BJ (cell line): ENCODE measurements at regions not wholly inside any gene's neighbourhood (a gene's known extent, or its start where the extent isn't known, plus 50 kb on each side); places are given as distances from the start of the nearest gene placed in this dataset.

ENCODE experiments used
- CTCF ChIA-PET: fragments of 350-600 bp; formaldehyde crosslinking; extraction: SDS; loops from one replicate; lab custom pipeline; 2021; ENCODE audit warnings: antibody characterized with exemption, inconsistent platforms; lab: Yijun Ruan, JAX
- POLR2A ChIA-PET: fragments of 300-600 bp; sonication (Branson Sonifier 250); formaldehyde crosslinking; extraction: SDS; loops from one replicate; lab custom pipeline; 2021; ENCODE audit warnings: antibody characterized with exemption; lab: Charles Lee
- DNase-seq: peaks from one replicate; pipeline ENCODE4 v3.0.0-alpha.2; 2011; ENCODE audit warnings: low read depth
- H3K27me3 ChIP-seq: 2 replicates; pipeline ENCODE4 v1.6.0; 2011; ENCODE audit warnings: low read length; ENCODE audit not compliant: control insufficient read depth, insufficient read depth
- H3K36me3 ChIP-seq: 2 replicates; pipeline ENCODE4 v1.5.1; 2011; ENCODE audit warnings: low read length; ENCODE audit not compliant: control insufficient read depth, insufficient read depth
- H3K4me3 ChIP-seq: 2 replicates; pipeline ENCODE4 v1.5.1; 2011; ENCODE audit warnings: low read depth, mild to moderate bottlenecking, control low read depth, low read length
- TF ChIP-seq, protein P1 (sequence below): IDR thresholded peaks from 2 replicates; pipeline ENCODE4 v1.5.1; 2011; ENCODE audit warnings: low read depth, mild to moderate bottlenecking, control low read depth, inconsistent platforms, low read length, moderate library complexity; ENCODE audit not compliant: insufficient read depth

DNA sequence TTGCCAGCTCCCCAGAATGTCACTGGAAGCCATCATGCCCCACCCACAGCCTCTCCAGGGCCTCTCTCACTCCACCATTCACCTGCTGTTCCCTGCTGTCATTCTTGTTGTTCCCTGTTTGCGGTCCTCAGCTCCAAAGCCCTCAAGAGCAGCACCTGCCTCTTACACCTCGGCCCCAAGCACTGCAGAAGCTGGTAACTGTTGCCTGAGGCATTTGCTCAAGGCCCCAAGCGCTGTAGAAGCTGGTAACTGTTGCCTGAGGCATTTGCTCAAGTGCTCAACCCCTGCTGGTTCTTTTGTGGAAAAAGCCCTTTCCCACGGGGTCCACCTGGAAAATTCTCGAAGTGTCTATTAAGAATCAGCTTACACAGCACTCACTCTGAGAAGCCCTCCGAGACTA lies 78.0 kb downstream of the ARL6IP4 start:
- H3K4me3 ChIP-seq: no peak overlapping the region
- CTCF ChIA-PET: interaction anchor here (1.2 to 1.6 kb wide), 2 partner anchors 16 to 179 kb away, joined by 3 to 8 read pairs; no protein-coding TSS in a partner anchor
- no peaks in the 10 kb centered on the region; the same call in 1 of the 2 replicates for H3K27me3 ChIP-seq
- TF ChIP-seq, protein P1, sequence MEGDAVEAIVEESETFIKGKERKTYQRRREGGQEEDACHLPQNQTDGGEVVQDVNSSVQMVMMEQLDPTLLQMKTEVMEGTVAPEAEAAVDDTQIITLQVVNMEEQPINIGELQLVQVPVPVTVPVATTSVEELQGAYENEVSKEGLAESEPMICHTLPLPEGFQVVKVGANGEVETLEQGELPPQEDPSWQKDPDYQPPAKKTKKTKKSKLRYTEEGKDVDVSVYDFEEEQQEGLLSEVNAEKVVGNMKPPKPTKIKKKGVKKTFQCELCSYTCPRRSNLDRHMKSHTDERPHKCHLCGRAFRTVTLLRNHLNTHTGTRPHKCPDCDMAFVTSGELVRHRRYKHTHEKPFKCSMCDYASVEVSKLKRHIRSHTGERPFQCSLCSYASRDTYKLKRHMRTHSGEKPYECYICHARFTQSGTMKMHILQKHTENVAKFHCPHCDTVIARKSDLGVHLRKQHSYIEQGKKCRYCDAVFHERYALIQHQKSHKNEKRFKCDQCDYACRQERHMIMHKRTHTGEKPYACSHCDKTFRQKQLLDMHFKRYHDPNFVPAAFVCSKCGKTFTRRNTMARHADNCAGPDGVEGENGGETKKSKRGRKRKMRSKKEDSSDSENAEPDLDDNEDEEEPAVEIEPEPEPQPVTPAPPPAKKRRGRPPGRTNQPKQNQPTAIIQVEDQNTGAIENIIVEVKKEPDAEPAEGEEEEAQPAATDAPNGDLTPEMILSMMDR: no peak
- POLR2A ChIA-PET: no interaction called here
- DNase-seq: no peak
- H3K36me3 ChIP-seq: no peaks in the 10 kb centered on the region

DNA sequence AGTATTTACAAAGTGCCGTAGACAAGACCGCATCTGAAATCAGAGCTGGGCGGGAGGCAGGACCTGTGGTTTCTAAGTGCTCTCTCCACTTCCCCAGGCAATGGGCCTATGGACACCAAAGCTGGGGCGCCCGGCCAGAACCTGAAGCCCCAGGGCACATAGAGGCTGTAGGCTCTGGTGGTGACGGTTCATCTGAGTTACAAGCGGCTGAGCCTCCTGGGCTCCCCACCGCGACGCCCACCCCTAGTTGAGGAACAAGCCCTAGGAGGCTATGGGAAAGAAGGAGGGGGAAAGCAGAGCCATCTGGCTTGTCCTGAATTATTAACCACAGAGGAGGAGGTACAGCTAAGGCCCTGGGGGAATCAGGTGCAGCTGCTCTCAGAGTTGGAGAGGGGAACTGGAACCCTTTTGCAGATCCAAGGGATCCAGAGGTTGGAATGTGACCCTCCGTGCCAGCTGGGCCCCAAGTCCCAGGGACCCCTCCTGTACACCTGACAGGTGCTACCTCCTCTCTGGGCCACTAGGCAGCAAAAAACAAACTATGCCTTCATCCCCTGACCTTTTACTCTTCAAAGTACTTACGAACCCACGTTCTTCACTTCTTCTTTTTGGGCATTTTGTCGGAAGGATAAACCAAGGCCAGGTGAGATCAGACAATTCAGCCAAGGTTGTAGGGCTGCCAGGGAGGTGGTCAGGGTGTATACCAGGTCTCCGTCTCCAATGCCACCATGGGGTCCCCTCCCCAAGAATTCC lies 77.2 kb downstream of the ARL6IP4 start:
- no peak overlapping the region for H3K4me3 ChIP-seq
- ChIA-PET CTCF (interaction anchor here (1.2 kb wide), 1 partner anchor 180 kb away, joined by 3 read pairs; no protein-coding TSS in a partner anchor), POLR2A (no interaction called here)
- H3K27me3 ChIP-seq: no peaks in the 10 kb centered on the region; the same call in 1 of the 2 replicates
- no peaks in the 10 kb centered on the region for H3K36me3 ChIP-seq
- TF ChIP-seq, protein P1: no peak
- DNase-seq: no peak

DNA sequence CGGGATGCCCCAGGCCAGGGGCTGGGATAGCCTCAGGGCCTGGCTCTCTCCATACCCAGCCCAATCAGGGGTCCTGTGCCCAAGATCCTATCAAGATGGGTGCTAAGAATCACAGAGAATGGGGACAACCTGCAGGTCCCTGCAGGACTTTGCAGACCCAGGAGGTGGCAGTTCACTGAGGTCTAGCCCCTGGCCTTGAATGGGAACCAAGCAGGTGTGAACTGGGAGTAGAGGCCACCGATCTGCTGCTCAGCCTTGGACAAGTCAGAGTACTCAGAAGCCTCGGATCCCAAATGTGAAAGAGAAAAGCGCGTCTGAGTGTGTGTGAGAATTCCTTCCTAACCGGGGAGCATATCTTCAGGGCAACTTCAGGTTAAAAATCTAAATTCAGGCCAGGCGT lies 76.2 kb downstream of the ARL6IP4 start:
- TF ChIP-seq, protein P1: no peak
- Histone ChIP-seq H3K4me3 (no peak overlapping the region), H3K27me3 (no peaks in the 10 kb centered on the region; the same call in 1 of the 2 replicates), H3K36me3 (no peaks in the 10 kb centered on the region)
- DNase-seq: no peak
- POLR2A ChIA-PET: no interaction called here
- CTCF ChIA-PET: interaction anchor here (2.2 kb wide), 1 partner anchor 12 kb away, joined by 6 read pairs; no protein-coding TSS in a partner anchor

DNA sequence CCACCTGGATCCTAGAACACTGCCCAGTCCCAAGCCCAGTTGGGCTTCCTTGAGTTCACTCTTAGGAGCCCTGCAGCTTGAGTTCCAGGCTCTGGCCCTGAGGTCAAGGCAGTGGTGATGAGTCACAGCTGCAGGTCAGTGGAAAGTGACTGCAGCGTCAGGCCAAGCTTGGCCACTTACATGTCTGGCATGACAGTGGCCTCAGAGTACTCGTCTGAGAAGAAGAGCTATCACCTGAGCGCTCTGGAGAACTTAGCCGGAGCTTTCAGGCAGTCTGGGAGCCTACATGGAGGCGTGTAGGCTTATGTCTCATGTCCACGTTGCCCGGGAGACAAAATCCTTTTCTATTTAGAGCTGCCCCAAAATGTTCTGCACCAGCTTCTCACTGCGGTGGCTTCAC lies 75.6 kb downstream of the ARL6IP4 start:
- Histone ChIP-seq H3K4me3 (no peak overlapping the region), H3K27me3 (no peaks in the 10 kb centered on the region), H3K36me3 (no peaks in the 10 kb centered on the region)
- ChIA-PET POLR2A (no interaction called here), CTCF (interaction anchor here (2.2 kb wide), 1 partner anchor 12 kb away, joined by 6 read pairs; no protein-coding TSS in a partner anchor)
- TF ChIP-seq, protein P1: no peak
- DNase-seq: no peak

DNA sequence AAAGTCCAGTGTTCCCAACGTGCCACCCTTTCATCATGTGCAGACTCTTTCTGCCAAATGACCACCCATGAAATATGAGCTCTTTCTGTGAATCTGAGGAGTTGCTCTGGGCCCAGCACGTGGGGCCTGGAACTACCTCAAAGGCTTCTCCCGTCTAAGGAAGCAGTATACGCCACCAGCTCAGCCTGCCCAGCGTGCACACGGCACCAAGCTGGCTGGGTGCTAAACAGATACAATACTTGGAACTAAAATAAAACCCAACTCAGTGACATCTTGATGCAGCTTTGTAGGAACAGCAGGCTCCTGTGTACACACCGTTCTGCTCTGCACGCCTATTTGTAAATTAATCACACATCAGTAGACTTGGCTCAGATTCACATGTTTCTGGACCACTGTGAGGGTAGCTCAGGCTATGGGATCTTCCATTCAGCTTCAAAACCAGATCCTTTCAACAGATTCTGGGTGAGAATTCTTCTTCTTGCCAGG lies 74.8 kb downstream of the ARL6IP4 start:
- POLR2A ChIA-PET: no interaction called here
- Histone ChIP-seq H3K36me3 (no peaks in the 10 kb centered on the region), H3K4me3 (no peak overlapping the region), H3K27me3 (no peaks in the 10 kb centered on the region; the same call in 1 of the 2 replicates)
- DNase-seq: no peak
- TF ChIP-seq, protein P1: no peak
- CTCF ChIA-PET: interaction anchor here (2.2 kb wide), 1 partner anchor 11 kb away, joined by 6 read pairs; no protein-coding TSS in a partner anchor
